ENCODE measurements at regions not wholly inside any gene's neighbourhood (a gene's known extent, or its start where the extent isn't known, plus 50 kb on each side); places are given as distances from the start of the nearest gene placed in this dataset.

GRCh38 chr15:85854345-85855097 lies 59.8 kb upstream of the KLHL25 start:
- no peak for TF ChIP-seq FOXA1 (IDR thresholded peaks at IDR 0.05)
- TF ChIP-seq NFRKB (IDR thresholded peaks at IDR 0.05) = no peak
- no peak for TF ChIP-seq SUZ12 (IDR thresholded peaks at IDR 0.05)
- no peak for TF ChIP-seq FOXM1 (IDR thresholded peaks at IDR 0.05; ENCODE audit: borderline replicate concordance)
- TF ChIP-seq HDGF (IDR thresholded peaks at IDR 0.05; ENCODE audit: borderline replicate concordance) = no peak
- no peak for TF ChIP-seq ZNF384 (IDR thresholded peaks at IDR 0.05)
- no peak for TF ChIP-seq SP1 (IDR thresholded peaks at IDR 0.05)
- no peak for TF ChIP-seq ELF4 (IDR thresholded peaks at IDR 0.05)
- TF ChIP-seq BHLHE40 (IDR thresholded peaks at IDR 0.05; ENCODE audit: borderline replicate concordance) = no peak
- peak; percentile 96 for TF ChIP-seq PKNOX1 (IDR thresholded peaks at IDR 0.05)
- no peak for TF ChIP-seq CTBP1 (IDR thresholded peaks at IDR 0.05; ENCODE audit: borderline replicate concordance)

All from HEK293T (cell line).